ENCODE measurements at regions not wholly inside any gene's neighbourhood (a gene's known extent, or its start where the extent isn't known, plus 50 kb on each side); places are given as distances from the start of the nearest gene placed in this dataset.

DNA sequence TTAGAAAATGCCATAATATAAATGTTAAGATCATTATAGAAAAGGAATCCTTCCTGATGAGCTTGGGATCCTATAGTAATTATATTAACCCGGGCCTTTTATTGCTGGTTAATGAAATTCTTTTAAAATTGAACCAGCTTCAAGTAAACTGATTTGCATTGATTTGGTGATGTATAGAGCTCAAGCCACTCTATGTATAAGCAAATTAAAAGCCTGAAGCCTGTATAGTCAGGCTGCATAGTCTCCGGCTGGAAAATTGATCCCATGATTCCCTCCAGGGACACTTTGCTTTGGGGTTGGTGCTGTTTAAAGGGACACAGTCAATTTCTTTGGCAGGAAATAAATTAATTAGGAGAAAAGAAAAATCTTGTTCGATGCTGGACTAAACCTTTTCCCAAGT is 199.1 kb downstream of the HERPUD2 start:
- no peak for TF ChIP-seq POLR2A (IDR thresholded peaks at IDR 0.05)
- TF ChIP-seq POLR2AphosphoS5 (IDR thresholded peaks at IDR 0.05), result no peak
- TF ChIP-seq CTCF (IDR thresholded peaks at IDR 0.05), result no peak
